ENCODE measurements at regions not wholly inside any gene's neighbourhood (a gene's known extent, or its start where the extent isn't known, plus 50 kb on each side); places are given as distances from the start of the nearest gene placed in this dataset.

DNA sequence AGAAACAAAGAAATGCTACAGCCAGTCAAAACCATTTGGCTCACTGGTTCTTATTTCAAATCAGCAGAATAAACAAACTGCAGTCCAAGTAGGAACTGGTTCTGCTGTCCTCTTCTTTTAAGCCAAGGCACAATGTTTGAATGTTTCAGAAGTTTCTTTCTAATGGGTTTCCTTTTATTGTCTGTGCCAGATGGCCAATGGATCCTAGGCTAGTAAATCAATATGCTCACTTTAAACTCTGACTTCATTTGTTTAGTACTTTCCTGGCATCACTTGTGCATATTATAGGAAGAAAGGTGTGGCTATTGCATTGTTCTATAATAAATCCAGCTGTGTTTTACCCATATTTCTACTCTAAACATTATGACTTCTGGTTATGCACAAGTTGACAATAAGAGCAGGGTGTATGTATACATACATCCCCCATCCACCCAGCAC lies 99.7 kb upstream of the PLCB4 start:
- BruUV-seq (replicated peaks), result no TSS peak
- no peak overlapping the region for H2AFZ ChIP-seq (ENCODE audit: low read depth, low read length)
- no peaks in the 10 kb centered on the region for H3K4me1 ChIP-seq (replicated peaks in 1 of 2; ENCODE audit: control insufficient read depth in 2 of 2, insufficient read depth in 2 of 2, low read length in 2 of 2)
- in situ Hi-C loops (cut with MboI), result no loop called here
- H3K4me3 ChIP-seq, result no peak overlapping the region
- no peaks in the 10 kb centered on the region for H3K36me3 ChIP-seq (ENCODE audit: control insufficient read depth, insufficient read depth, low read length)
- H3K9me1 ChIP-seq (ENCODE audit: control insufficient read depth, insufficient read depth, low read length), result no peaks in the 10 kb centered on the region
- H3K4me2 ChIP-seq (ENCODE audit: insufficient read depth, low read length), result no peak overlapping the region
- no peak overlapping the region for H3K27ac ChIP-seq (ENCODE audit: extremely low read depth, low read depth, low read length)
- no peak for DNase-seq (ENCODE audit: extremely low read depth in 1 of 4, low spot score in 3 of 4)
- no peaks in the 10 kb centered on the region for H3K79me2 ChIP-seq (ENCODE audit: control insufficient read depth, insufficient read depth, low read length)
- H3K9ac ChIP-seq (ENCODE audit: insufficient read depth in 1 of 2, low read depth in 2 of 2, low read length in 2 of 2), result no peak overlapping the region
- no peaks in the 10 kb centered on the region for H3K9me3 ChIP-seq (replicated peaks; ENCODE audit: control insufficient read depth, insufficient read depth, low read depth, low read length)
- H4K20me1 ChIP-seq (replicated peaks; ENCODE audit: control insufficient read depth, insufficient read depth, low read length), result no peaks in the 10 kb centered on the region
- FAIRE-seq, result no peak
- POLR2A ChIA-PET, result no interaction called here
- no peak for ATAC-seq
- intact Hi-C loops (cut with micrococcal nuclease), result no loop called here
- CTCF ChIA-PET (ENCODE audit: low intra/inter-chr PET ratio), result no interaction called here
- no peaks in the 10 kb centered on the region for H3K27me3 ChIP-seq (ENCODE audit: control insufficient read depth in 2 of 2, insufficient read depth in 2 of 2, low read length in 2 of 2)
- TF ChIP-seq SMAD1 (IDR thresholded peaks at IDR 0.05; ENCODE audit: low read depth, low read length, partially characterized antibody), result no peak
- TF ChIP-seq ZC3H4 (CRISPR knock-in tag; IDR thresholded peaks at IDR 0.05; ENCODE audit: borderline replicate concordance), result no peak
- TF ChIP-seq RBM25 (IDR thresholded peaks at IDR 0.05; ENCODE audit: low read depth, low read length, severe bottlenecking), result no peak
- TF ChIP-seq PHF21A (IDR thresholded peaks at IDR 0.05; ENCODE audit: borderline replicate concordance, low read depth), result no peak
- no peak for TF ChIP-seq MECOM (CRISPR knock-in tag; IDR thresholded peaks at IDR 0.05)
- TF ChIP-seq, protein P1, sequence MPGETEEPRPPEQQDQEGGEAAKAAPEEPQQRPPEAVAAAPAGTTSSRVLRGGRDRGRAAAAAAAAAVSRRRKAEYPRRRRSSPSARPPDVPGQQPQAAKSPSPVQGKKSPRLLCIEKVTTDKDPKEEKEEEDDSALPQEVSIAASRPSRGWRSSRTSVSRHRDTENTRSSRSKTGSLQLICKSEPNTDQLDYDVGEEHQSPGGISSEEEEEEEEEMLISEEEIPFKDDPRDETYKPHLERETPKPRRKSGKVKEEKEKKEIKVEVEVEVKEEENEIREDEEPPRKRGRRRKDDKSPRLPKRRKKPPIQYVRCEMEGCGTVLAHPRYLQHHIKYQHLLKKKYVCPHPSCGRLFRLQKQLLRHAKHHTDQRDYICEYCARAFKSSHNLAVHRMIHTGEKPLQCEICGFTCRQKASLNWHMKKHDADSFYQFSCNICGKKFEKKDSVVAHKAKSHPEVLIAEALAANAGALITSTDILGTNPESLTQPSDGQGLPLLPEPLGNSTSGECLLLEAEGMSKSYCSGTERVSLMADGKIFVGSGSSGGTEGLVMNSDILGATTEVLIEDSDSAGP (CRISPR knock-in tag; IDR thresholded peaks at IDR 0.05), result no peak
- no peak for TF ChIP-seq PHF20 (IDR thresholded peaks at IDR 0.05; ENCODE audit: partially characterized antibody)
- TF ChIP-seq MCM2 (IDR thresholded peaks at IDR 0.05; ENCODE audit: low read depth), result no peak
- no peak for TF ChIP-seq SREBF2 (CRISPR knock-in tag; IDR thresholded peaks at IDR 0.05)
- TF ChIP-seq POLR2AphosphoS2 (IDR thresholded peaks at IDR 0.05; ENCODE audit: low read length), result no peak
- TF ChIP-seq, protein P2, sequence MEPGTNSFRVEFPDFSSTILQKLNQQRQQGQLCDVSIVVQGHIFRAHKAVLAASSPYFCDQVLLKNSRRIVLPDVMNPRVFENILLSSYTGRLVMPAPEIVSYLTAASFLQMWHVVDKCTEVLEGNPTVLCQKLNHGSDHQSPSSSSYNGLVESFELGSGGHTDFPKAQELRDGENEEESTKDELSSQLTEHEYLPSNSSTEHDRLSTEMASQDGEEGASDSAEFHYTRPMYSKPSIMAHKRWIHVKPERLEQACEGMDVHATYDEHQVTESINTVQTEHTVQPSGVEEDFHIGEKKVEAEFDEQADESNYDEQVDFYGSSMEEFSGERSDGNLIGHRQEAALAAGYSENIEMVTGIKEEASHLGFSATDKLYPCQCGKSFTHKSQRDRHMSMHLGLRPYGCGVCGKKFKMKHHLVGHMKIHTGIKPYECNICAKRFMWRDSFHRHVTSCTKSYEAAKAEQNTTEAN (CRISPR knock-in tag; IDR thresholded peaks at IDR 0.05), result no peak
- TF ChIP-seq STAT5A (IDR thresholded peaks at IDR 0.05; ENCODE audit: borderline replicate concordance, low read length), result no peak
- TF ChIP-seq, protein P3, sequence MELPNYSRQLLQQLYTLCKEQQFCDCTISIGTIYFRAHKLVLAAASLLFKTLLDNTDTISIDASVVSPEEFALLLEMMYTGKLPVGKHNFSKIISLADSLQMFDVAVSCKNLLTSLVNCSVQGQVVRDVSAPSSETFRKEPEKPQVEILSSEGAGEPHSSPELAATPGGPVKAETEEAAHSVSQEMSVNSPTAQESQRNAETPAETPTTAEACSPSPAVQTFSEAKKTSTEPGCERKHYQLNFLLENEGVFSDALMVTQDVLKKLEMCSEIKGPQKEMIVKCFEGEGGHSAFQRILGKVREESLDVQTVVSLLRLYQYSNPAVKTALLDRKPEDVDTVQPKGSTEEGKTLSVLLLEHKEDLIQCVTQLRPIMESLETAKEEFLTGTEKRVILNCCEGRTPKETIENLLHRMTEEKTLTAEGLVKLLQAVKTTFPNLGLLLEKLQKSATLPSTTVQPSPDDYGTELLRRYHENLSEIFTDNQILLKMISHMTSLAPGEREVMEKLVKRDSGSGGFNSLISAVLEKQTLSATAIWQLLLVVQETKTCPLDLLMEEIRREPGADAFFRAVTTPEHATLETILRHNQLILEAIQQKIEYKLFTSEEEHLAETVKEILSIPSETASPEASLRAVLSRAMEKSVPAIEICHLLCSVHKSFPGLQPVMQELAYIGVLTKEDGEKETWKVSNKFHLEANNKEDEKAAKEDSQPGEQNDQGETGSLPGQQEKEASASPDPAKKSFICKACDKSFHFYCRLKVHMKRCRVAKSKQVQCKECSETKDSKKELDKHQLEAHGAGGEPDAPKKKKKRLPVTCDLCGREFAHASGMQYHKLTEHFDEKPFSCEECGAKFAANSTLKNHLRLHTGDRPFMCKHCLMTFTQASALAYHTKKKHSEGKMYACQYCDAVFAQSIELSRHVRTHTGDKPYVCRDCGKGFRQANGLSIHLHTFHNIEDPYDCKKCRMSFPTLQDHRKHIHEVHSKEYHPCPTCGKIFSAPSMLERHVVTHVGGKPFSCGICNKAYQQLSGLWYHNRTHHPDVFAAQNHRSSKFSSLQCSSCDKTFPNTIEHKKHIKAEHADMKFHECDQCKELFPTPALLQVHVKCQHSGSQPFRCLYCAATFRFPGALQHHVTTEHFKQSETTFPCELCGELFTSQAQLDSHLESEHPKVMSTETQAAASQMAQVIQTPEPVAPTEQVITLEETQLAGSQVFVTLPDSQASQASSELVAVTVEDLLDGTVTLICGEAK (IDR thresholded peaks at IDR 0.05), result no peak
- TF ChIP-seq, protein P3 (CRISPR knock-in tag; IDR thresholded peaks at IDR 0.05), result no peak

Measured in K562 (cell line).